WTC11 (cell line): ENCODE measurements at regions not wholly inside any gene's neighbourhood (a gene's known extent, or its start where the extent isn't known, plus 50 kb on each side); places are given as distances from the start of the nearest gene placed in this dataset.

Source experiments
- ATAC-seq: fragments of 200-7000 bp; cut with Tn5 transposase; 2 replicates; pipeline ENCODE4 v1.10.0; 2021; ENCODE audit warnings: mild to moderate bottlenecking, moderate library complexity
- CTCF ChIA-PET: fragments of 300-600 bp; sonication (Branson Sonifier 250); formaldehyde crosslinking; loops from one replicate; lab custom pipeline; 2021; ENCODE audit warnings: antibody characterized with exemption; lab: Charles Lee
- POLR2A ChIA-PET: fragments of 350-600 bp; sonication (Branson Sonifier 250); formaldehyde crosslinking; loops from one replicate; lab custom pipeline; 2021; ENCODE audit warnings: antibody characterized with exemption; lab: Charles Lee
- DNase-seq: peaks from one replicate; pipeline ENCODE4 v3.0.0; 2021; ENCODE audit warnings: low spot score
- H3K27ac Mint-ChIP-seq: 2 replicates; pipeline ENCODE4 v1.8.0; 2021; ENCODE audit warnings: mixed read lengths
- H3K27me3 Mint-ChIP-seq: 2 replicates; pipeline ENCODE4 v1.8.0; 2021; ENCODE audit warnings: low read depth, mild to moderate bottlenecking, moderate library complexity, mixed read lengths
- H3K36me3 Mint-ChIP-seq: 2 replicates; pipeline ENCODE4 v1.8.0; 2021; ENCODE audit warnings: mixed read lengths
- H3K4me1 Mint-ChIP-seq: 2 replicates; pipeline ENCODE4 v1.8.0; 2022; ENCODE audit warnings: mixed read lengths
- H3K4me3 Mint-ChIP-seq: 2 replicates; pipeline ENCODE4 v1.8.0; 2021; ENCODE audit warnings: mild to moderate bottlenecking, moderate library complexity, mixed read lengths
- H3K9me3 Mint-ChIP-seq: 2 replicates; pipeline ENCODE4 v1.8.0; 2021; ENCODE audit warnings: mixed read lengths
- ATF1 ChIP-seq: sonication (generic); formaldehyde crosslinking; IDR thresholded peaks from 2 replicates; pipeline ENCODE4 v1.8.1; 2023; ENCODE audit warnings: mild to moderate bottlenecking, moderate library complexity, missing genetic modification reagents
- ATF6 ChIP-seq: sonication (generic); formaldehyde crosslinking; IDR thresholded peaks from 2 replicates; pipeline ENCODE4 v1.8.1; 2023; ENCODE audit warnings: mild to moderate bottlenecking, missing genetic modification reagents
- CREM ChIP-seq: sonication (generic); formaldehyde crosslinking; IDR thresholded peaks from 2 replicates; pipeline ENCODE4 v1.8.1; 2022; ENCODE audit warnings: mild to moderate bottlenecking, missing genetic modification reagents, moderate library complexity
- E2F5 ChIP-seq: sonication (generic); formaldehyde crosslinking; IDR thresholded peaks from 2 replicates; pipeline ENCODE4 v1.8.1; 2022; ENCODE audit warnings: mild to moderate bottlenecking, moderate library complexity, missing genetic modification reagents
- FOXJ3 ChIP-seq: sonication (generic); formaldehyde crosslinking; IDR thresholded peaks from 2 replicates; pipeline ENCODE4 v1.9.0; 2021; ENCODE audit warnings: missing genetic modification reagents, mild to moderate bottlenecking, borderline replicate concordance
- FOXP4 ChIP-seq: sonication (generic); formaldehyde crosslinking; IDR thresholded peaks from 2 replicates; pipeline ENCODE4 v1.8.0; 2022; ENCODE audit warnings: mild to moderate bottlenecking, missing genetic modification reagents
- GABPB1 ChIP-seq: sonication (generic); formaldehyde crosslinking; IDR thresholded peaks from 2 replicates; pipeline ENCODE4 v1.8.1; 2023; ENCODE audit warnings: mild to moderate bottlenecking, missing genetic modification reagents
- GTF2I ChIP-seq: fragments of 250-450 bp; sonication (Bioruptor Pico); conservative IDR thresholded peaks from 2 replicates; pipeline ENCODE4 v1.4.0; 2021; ENCODE audit warnings: mild to moderate bottlenecking
- IRF2 ChIP-seq: sonication (generic); formaldehyde crosslinking; IDR thresholded peaks from 2 replicates; pipeline ENCODE4 v1.8.0; 2022; ENCODE audit warnings: low read depth, missing genetic modification reagents, borderline replicate concordance
- JAZF1 ChIP-seq: fragments of 250-450 bp; sonication (Bioruptor Pico); IDR thresholded peaks from 2 replicates; pipeline ENCODE4 v1.9.0; 2021; ENCODE audit warnings: moderate library complexity, mild to moderate bottlenecking, inconsistent platforms
- MXD4 ChIP-seq: fragments of 250-450 bp; sonication (Bioruptor Pico); IDR thresholded peaks from 2 replicates; pipeline ENCODE4 v1.8.0; 2021; ENCODE audit warnings: mild to moderate bottlenecking, moderate library complexity, borderline replicate concordance
- MYBL2 ChIP-seq: sonication (generic); formaldehyde crosslinking; IDR thresholded peaks from 2 replicates; pipeline ENCODE4 v1.8.1; 2023; ENCODE audit warnings: mild to moderate bottlenecking, moderate library complexity, missing genetic modification reagents
- NFATC4 ChIP-seq: fragments of 250-450 bp; sonication (Bioruptor Pico); IDR thresholded peaks from 2 replicates; pipeline ENCODE4 v1.9.0; 2021; ENCODE audit warnings: mild to moderate bottlenecking
- OVOL2 ChIP-seq: fragments of 250-450 bp; sonication (Bioruptor Pico); IDR thresholded peaks from 2 replicates; pipeline ENCODE4 v1.9.0; 2021; ENCODE audit warnings: mild to moderate bottlenecking, borderline replicate concordance
- PRDM15 ChIP-seq: sonication (generic); formaldehyde crosslinking; IDR thresholded peaks from 2 replicates; pipeline ENCODE4 v1.8.0; 2022; ENCODE audit warnings: missing genetic modification reagents
- RELA ChIP-seq: sonication (generic); formaldehyde crosslinking; IDR thresholded peaks from 2 replicates; pipeline ENCODE4 v1.8.1; 2022; ENCODE audit warnings: missing genetic modification reagents, mild to moderate bottlenecking, borderline replicate concordance
- RORB ChIP-seq: fragments of 250-450 bp; sonication (Bioruptor Pico); IDR thresholded peaks from 2 replicates; pipeline ENCODE4 v1.9.0; 2021; ENCODE audit warnings: mild to moderate bottlenecking
- TCF7 ChIP-seq: sonication (generic); formaldehyde crosslinking; IDR thresholded peaks from 2 replicates; pipeline ENCODE4 v1.8.0; 2022; ENCODE audit warnings: mild to moderate bottlenecking, low read depth, missing genetic modification reagents, moderate library complexity
- TEAD1 ChIP-seq: sonication (generic); formaldehyde crosslinking; IDR thresholded peaks from 2 replicates; pipeline ENCODE4 v1.8.0; 2022; ENCODE audit warnings: mild to moderate bottlenecking, missing genetic modification reagents
- USF1 ChIP-seq: sonication (generic); formaldehyde crosslinking; IDR thresholded peaks from 2 replicates; pipeline ENCODE4 v1.8.0; 2022; ENCODE audit warnings: mild to moderate bottlenecking, missing genetic modification reagents
- ZNF219 ChIP-seq: sonication (generic); formaldehyde crosslinking; IDR thresholded peaks from 2 replicates; pipeline ENCODE4 v1.8.0; 2023; ENCODE audit warnings: missing genetic modification reagents, mild to moderate bottlenecking, borderline replicate concordance
- ZNF232 ChIP-seq: sonication (generic); formaldehyde crosslinking; IDR thresholded peaks from 2 replicates; pipeline ENCODE4 v1.8.0; 2022; ENCODE audit warnings: mild to moderate bottlenecking, missing genetic modification reagents
- ZNF317 ChIP-seq: sonication (generic); formaldehyde crosslinking; IDR thresholded peaks from 2 replicates; pipeline ENCODE4 v1.8.1; 2023; ENCODE audit warnings: low read depth, mild to moderate bottlenecking, moderate library complexity, missing genetic modification reagents, borderline replicate concordance
- ZNF396 ChIP-seq: fragments of 250-450 bp; sonication (Bioruptor Pico); IDR thresholded peaks from 2 replicates; pipeline ENCODE4 v1.8.0; 2021; ENCODE audit warnings: mild to moderate bottlenecking, moderate library complexity, borderline replicate concordance
- ZNF416 ChIP-seq: fragments of 250-450 bp; sonication (Bioruptor Pico); IDR thresholded peaks from 2 replicates; pipeline ENCODE4 v1.9.0; 2021; ENCODE audit warnings: mild to moderate bottlenecking, inconsistent platforms
- ZNF423 ChIP-seq: fragments of 250-450 bp; sonication (Bioruptor Pico); IDR thresholded peaks from 2 replicates; pipeline ENCODE4 v2.1.2; 2022; ENCODE audit warnings: mild to moderate bottlenecking, moderate library complexity

- no peak overlapping the region for H3K4me3 Mint-ChIP-seq
- ATAC-seq (no peak), DNase-seq (no peak)
- H3K27me3 Mint-ChIP-seq: no peaks in the 10 kb centered on the region
- POLR2A ChIA-PET: no interaction called here
- H3K36me3 Mint-ChIP-seq: no peaks in the 10 kb centered on the region
- CTCF ChIA-PET: no interaction called here
- H3K4me1 Mint-ChIP-seq: no peaks in the 10 kb centered on the region
- no peak overlapping the region for H3K27ac Mint-ChIP-seq
- TF ChIP-seq JAZF1 (CRISPR knock-in tag): no peak
- no peak for TF ChIP-seq TCF7 (CRISPR knock-in tag)
- TF ChIP-seq ZNF232 (CRISPR knock-in tag): no peak
- TF ChIP-seq NFATC4: no peak
- TF ChIP-seq ZNF416: no peak
- no peak for TF ChIP-seq GABPB1 (CRISPR knock-in tag)
- TF ChIP-seq MXD4 (CRISPR knock-in tag): no peak
- no peak for TF ChIP-seq OVOL2 (CRISPR knock-in tag)
- TF ChIP-seq ATF6: no peak
- TF ChIP-seq CREM (CRISPR knock-in tag): no peak
- no peak for TF ChIP-seq GTF2I
- no peak for TF ChIP-seq IRF2 (CRISPR knock-in tag)
- TF ChIP-seq TEAD1 (CRISPR knock-in tag): no peak
- TF ChIP-seq E2F5 (CRISPR knock-in tag): no peak
- TF ChIP-seq RELA: no peak
- no peak for TF ChIP-seq USF1 (CRISPR knock-in tag)
- TF ChIP-seq ZNF396 (CRISPR knock-in tag): no peak
- no peak for TF ChIP-seq ATF1
- TF ChIP-seq FOXP4 (CRISPR knock-in tag): no peak
- TF ChIP-seq ZNF219 (CRISPR knock-in tag): no peak
- TF ChIP-seq, all 79 proteins: peak for 0
- no peaks in the 10 kb centered on the region for H3K9me3 Mint-ChIP-seq
Observed at GRCh38 chr9:82255481-82256176, 267.1 kb downstream of the SPATA31D1 start.

- no peaks in the 10 kb centered on the region; the same call in 1 of the 2 replicates for H3K4me1 Mint-ChIP-seq
- H3K27ac Mint-ChIP-seq: no peak overlapping the region
- POLR2A ChIA-PET: no interaction called here
- H3K9me3 Mint-ChIP-seq: peaks cover 7% of the 10 kb centered on the region
- ATAC-seq (no peak), DNase-seq (no peak)
- no peak overlapping the region for H3K4me3 Mint-ChIP-seq
- H3K27me3 Mint-ChIP-seq: no peaks in the 10 kb centered on the region
- CTCF ChIA-PET: no interaction called here
- no peaks in the 10 kb centered on the region for H3K36me3 Mint-ChIP-seq
- no peak for TF ChIP-seq PRDM15 (CRISPR knock-in tag)
- TF ChIP-seq ZNF396 (CRISPR knock-in tag): no peak
- TF ChIP-seq FOXJ3 (CRISPR knock-in tag): no peak
- TF ChIP-seq RORB (CRISPR knock-in tag): no peak
- TF ChIP-seq GABPB1 (CRISPR knock-in tag): no peak
- TF ChIP-seq MYBL2 (CRISPR knock-in tag): no peak
- no peak for TF ChIP-seq ZNF317 (CRISPR knock-in tag)
- TF ChIP-seq ZNF423 (CRISPR knock-in tag): no peak
Observed at GRCh38 chr9:82260691-82261090, 272.1 kb downstream of the SPATA31D1 start.
